GM21515 (cell line): ENCODE measurements at regions not wholly inside any gene's neighbourhood (a gene's known extent, or its start where the extent isn't known, plus 50 kb on each side); places are given as distances from the start of the nearest gene placed in this dataset.

Experiments
- ATAC-seq: cut with Tn5 transposase; IDR thresholded peaks from one replicate; pipeline ENCODE4 v1.9.1; 2021; ENCODE audit not compliant: unreplicated experiment

GRCh38 chr17:70230850-70231640 is 61.7 kb downstream of the KCNJ2 start:
- no peak for ATAC-seq

- ATAC-seq = no peak
Measured at GRCh38 chr17:70232466-70232865, 63.1 kb downstream of the KCNJ2 start.

- ATAC-seq = no peak
Measured at GRCh38 chr17:70235252-70235651, 65.9 kb downstream of the KCNJ2 start.

- ATAC-seq = no peak
Measured at GRCh38 chr17:70238228-70238627, 68.9 kb downstream of the KCNJ2 start.

GRCh38 chr17:70238646-70239045 is 69.3 kb downstream of the KCNJ2 start:
- ATAC-seq = no peak

GRCh38 chr17:70239391-70239826 is 70.1 kb downstream of the KCNJ2 start:
- ATAC-seq = no peak

- ATAC-seq = no peak
Measured at GRCh38 chr17:70241071-70241470, 71.7 kb downstream of the KCNJ2 start.

GRCh38 chr17:70242781-70243437 is 73.6 kb downstream of the KCNJ2 start:
- ATAC-seq = no peak

GRCh38 chr17:70251706-70252105 is 82.4 kb downstream of the KCNJ2 start:
- no peak for ATAC-seq

- no peak for ATAC-seq
Measured at GRCh38 chr17:70254735-70255460, 85.6 kb downstream of the KCNJ2 start.

GRCh38 chr17:70256751-70257150 is 87.4 kb downstream of the KCNJ2 start:
- no peak for ATAC-seq

GRCh38 chr17:70258465-70258864 is 89.1 kb downstream of the KCNJ2 start:
- no peak for ATAC-seq

GRCh38 chr17:70259400-70259799 is 90.1 kb downstream of the KCNJ2 start:
- ATAC-seq = no peak

GRCh38 chr17:70261170-70261569 is 91.8 kb downstream of the KCNJ2 start:
- no peak for ATAC-seq

GRCh38 chr17:70265471-70265870 is 96.1 kb downstream of the KCNJ2 start:
- ATAC-seq = no peak

- ATAC-seq = no peak
Measured at GRCh38 chr17:70266394-70266793, 97.1 kb downstream of the KCNJ2 start.

GRCh38 chr17:70268383-70268782 is 99.1 kb downstream of the KCNJ2 start:
- no peak for ATAC-seq

- no peak for ATAC-seq
Measured at GRCh38 chr17:70270554-70270953, 101.2 kb downstream of the KCNJ2 start.

- ATAC-seq = no peak
Measured at GRCh38 chr17:70271200-70271599, 101.9 kb downstream of the KCNJ2 start.

GRCh38 chr17:70271672-70272071 is 102.3 kb downstream of the KCNJ2 start:
- no peak for ATAC-seq

GRCh38 chr17:70274255-70274654 is 104.9 kb downstream of the KCNJ2 start:
- no peak for ATAC-seq

- no peak for ATAC-seq
Measured at GRCh38 chr17:70276906-70277305, 107.6 kb downstream of the KCNJ2 start.
